ENCODE measurements at regions not wholly inside any gene's neighbourhood (a gene's known extent, or its start where the extent isn't known, plus 50 kb on each side); places are given as distances from the start of the nearest gene placed in this dataset.

GRCh38 chr19:31960474-31960873 lies 384.9 kb upstream of the ZNF507 start:
- DNase-seq, result no peak

DNA sequence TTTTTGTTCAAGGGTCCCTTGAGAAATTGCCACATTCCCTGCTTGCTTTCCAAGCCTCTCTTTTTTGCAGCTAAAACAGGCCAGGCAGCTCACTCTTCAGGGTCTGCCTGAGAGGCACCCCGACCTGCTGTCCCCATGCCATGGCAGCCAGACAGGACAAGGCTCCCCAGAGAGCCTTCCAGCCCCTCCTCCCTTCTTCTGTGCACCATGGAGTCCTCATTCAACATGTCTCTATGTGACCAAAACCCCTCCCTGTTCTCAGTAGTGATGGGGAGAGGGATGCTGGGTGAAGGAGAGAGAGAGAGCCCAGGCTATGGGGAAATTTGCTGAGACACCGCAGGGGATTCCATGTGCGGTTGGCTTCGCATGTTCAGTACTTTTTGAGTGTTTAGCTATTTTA lies 384.2 kb upstream of the ZNF507 start:
- DNase-seq, result no peak

- no peak for DNase-seq
These were observed 383.7 kb upstream of the ZNF507 start for GRCh38 chr19:31961667-31962066.

DNA sequence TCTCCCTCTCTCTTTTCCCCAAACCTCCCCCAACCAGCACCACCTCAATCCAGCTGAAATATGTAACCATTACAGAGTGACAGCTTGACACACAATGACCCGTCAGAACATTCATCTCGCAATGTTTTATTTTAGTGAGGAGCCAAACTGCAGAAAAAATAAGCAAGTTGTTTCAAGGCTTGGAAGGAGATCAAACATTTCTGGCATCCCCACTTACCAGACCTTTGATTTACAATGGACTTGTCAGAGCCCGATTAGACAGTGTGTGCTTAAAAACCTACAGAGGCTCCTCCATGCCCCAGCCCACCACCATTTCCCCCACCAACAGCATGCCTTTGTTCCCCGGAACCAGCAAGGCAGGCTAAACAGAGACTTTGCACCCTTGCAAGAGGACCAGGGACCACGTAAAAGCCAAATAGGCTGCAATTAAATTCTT lies 382.8 kb upstream of the ZNF507 start:
- DNase-seq, result no peak

DNA sequence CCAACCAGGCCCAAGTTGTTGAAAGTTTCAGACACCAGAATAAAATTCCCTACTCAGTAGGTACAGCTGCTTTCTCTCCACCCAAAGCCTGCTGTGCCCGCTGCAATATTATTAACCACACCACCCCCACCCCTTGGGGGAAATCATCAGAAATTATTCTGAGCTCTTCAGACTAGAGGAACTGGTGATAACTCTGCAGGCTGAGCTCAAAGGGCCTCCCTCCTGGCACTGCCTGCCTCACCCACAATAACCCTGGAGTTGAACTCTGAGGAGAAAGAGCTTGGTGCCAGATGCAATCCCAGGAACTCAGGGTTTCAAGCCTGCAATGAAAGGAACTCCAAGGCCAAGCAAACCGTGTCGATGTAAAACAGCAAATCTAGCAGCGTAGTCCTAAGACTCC lies 381.7 kb upstream of the ZNF507 start:
- DNase-seq, result no peak

- DNase-seq, result no peak
These were observed 376.4 kb upstream of the ZNF507 start for GRCh38 chr19:31969016-31969415.

DNA sequence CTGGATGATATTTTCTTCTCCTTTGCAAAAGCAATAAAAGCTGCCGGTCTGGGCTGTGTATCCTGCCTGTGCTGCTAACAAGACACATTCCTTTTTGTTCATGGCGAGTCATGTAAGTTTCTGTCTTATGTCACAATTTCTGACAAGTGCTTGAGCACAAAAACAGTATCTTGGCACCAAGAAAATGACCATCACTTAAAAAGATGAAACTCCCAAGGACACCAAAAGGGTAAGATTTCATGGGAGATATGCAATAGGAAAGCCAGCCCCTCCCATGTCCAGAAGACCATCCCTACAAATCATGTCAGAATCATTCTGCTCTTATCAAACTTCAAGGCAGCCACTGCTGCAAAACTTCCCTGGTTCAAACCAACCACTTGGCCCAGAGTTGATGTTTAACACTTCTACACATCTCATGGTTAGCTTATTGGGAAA lies 375.4 kb upstream of the ZNF507 start:
- DNase-seq, result no peak

- no peak for DNase-seq
These were observed 371.1 kb upstream of the ZNF507 start for GRCh38 chr19:31974290-31974689.

GRCh38 chr19:31974941-31975340 lies 370.5 kb upstream of the ZNF507 start:
- no peak for DNase-seq

DNA sequence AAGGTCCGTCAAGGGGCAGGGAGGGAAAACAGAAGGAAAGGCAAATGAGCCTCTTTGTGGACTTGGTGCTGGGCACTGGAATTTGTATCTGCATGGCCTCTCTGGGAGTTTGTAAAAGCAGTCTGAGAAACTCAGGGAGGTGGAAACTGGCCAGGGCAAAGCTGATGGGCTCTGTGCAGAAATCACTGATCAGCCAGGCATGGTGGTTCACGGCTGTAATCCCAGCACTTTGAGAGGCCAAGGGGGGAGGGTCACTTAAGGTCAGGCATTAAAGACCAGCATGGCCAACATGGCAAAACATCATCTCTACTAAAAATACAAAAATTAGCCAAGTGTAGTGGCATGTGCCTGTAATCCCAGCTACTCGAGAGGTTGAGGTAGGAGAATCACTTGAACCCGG lies 369.9 kb upstream of the ZNF507 start:
- DNase-seq, result no peak

- no peak for DNase-seq
These were observed 368.5 kb upstream of the ZNF507 start for GRCh38 chr19:31976775-31977536.

GRCh38 chr19:31979362-31979761 lies 366.0 kb upstream of the ZNF507 start:
- no peak for DNase-seq

- no peak for DNase-seq
These were observed 365.3 kb upstream of the ZNF507 start for GRCh38 chr19:31979949-31980670.

GRCh38 chr19:31980796-31981195 lies 364.6 kb upstream of the ZNF507 start:
- no peak for DNase-seq

GRCh38 chr19:31981545-31981944 lies 363.9 kb upstream of the ZNF507 start:
- DNase-seq, result no peak

DNA sequence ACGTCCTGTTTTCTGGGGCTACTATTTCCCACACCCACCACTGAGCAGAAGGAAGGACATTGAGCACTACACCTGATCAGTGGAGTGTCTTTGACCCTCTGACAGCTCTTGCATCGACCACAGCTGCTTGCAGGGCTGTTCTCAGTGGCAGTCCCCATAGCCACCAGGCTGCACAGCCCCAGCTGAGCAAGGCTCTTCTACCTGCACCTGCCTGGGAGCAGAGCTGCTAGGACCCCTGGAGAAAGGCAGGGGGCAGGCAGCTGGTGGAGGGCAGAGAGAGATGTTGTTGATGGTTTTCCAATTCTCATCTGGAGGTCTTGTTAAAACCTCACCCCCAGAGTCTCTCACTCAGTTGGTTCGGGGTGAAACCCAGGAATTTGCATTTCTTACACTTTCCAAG lies 361.8 kb upstream of the ZNF507 start:
- DNase-seq, result no peak

DNA sequence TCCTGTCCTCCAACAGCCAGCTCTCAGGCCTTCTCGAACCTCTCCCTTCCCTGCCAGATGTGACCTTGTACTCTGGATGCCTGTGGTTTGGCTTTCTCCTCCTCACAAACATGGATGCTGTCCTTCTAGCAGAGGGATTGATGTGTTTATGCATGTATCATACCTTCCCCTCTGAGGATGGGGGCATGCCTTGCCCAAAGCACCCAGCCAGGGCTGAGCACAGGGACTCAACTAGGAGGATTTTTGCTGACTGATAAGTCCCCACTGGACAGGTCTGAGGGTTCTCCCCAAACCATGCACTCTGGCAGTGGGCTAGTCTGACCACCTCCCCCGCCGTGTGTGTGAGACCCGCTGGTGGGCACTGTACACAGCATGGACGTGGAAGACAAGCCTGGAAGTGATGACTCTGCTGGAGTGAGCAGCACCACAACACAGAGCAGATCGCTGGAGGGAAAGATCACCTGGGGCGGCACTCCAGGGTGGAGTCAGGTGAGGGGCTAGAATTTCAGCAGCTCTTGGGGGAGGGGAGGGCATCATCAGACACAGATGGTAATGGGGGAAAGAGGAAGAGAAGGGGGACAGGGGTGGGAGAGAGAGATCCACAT lies 360.3 kb upstream of the ZNF507 start:
- DNase-seq, result no peak

- no peak for DNase-seq
These were observed 358.5 kb upstream of the ZNF507 start for GRCh38 chr19:31986951-31987350.

- no peak for DNase-seq
These were observed 357.2 kb upstream of the ZNF507 start for GRCh38 chr19:31988256-31988655.

- no peak for DNase-seq
These were observed 353.3 kb upstream of the ZNF507 start for GRCh38 chr19:31991984-31992655.

DNA sequence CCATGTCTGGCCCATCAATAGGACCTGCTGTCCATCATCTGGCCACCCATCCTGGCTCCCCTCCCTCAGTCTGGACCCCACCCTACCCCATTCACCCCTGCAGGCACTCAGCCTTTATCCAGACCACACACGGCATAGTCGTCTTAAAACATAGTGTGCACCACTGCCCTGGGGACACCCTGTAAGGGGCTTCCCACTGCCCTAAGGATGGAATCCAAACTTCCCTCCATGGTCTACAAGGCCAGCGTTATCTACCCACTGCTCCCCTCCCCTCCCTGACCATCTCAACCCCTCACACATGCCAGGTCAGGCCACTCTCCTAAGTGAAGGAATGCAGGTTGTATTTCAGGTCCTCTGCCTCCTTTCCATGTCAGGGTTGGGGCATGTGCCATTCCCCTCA lies 352.7 kb upstream of the ZNF507 start:
- no peak for DNase-seq

DNA sequence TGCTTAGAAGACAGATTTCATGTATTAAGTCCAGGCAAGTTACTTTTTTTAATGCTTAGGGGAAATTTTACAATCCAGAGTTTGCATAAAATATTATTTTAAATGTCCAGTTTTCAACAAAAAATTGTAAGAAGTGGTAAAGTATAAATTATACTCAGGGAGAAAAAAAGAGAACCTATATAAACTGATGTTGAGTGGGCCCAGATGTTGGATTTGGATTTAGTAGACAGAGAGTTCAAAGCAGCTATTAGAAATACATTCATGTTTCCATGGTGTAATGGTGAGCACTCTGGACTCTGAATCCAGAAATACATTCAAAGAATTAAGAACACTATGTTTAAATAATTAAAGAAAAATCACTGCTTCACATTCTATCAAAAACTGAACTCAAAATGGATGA lies 349.9 kb upstream of the ZNF507 start:
- DNase-seq, result no peak

- DNase-seq, result no peak
These were observed 335.3 kb upstream of the ZNF507 start for GRCh38 chr19:32010071-32010470.

DNA sequence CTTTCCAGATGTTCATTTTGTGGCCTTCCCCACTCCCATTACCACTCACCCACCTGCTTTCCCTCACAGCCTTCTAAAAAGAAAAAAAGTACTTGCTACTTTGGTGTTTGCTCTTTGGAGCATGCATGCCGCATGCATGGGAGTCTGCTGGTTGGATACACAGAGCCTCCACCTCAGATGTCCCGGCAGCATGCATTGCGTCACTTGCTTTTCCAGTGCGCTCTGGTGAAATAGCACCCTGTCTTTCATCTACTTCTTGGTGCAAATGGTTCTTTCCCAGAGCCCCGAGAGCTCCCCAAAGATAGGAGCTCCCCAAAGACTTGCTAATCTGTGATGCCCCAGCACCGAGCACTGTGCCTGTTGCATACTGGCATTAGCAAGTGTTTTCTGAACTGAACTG lies 333.2 kb upstream of the ZNF507 start:
- DNase-seq, result no peak

All from RPMI8226 (cell line).